PFSK-1 (cell line): ENCODE measurements at regions not wholly inside any gene's neighbourhood (a gene's known extent, or its start where the extent isn't known, plus 50 kb on each side); places are given as distances from the start of the nearest gene placed in this dataset.

Experiments used
- FOXP2 ChIP-seq: optimal IDR thresholded peaks from 2 replicates; pipeline ENCODE3; 2011; ENCODE audit warnings: borderline replicate concordance, control low read depth, inconsistent platforms; ENCODE audit not compliant: insufficient read depth; ENCODE audit errors: extremely low read length, extremely low read depth
- POLR2AphosphoS5 ChIP-seq: IDR thresholded peaks from 2 replicates; pipeline ENCODE4 v1.6.1; 2012; ENCODE audit warnings: low read depth, mild to moderate bottlenecking, control low read depth, low read length, moderate library complexity
- REST ChIP-seq, 2 experiments: IDR thresholded peaks; 2 replicates each; pipeline versions ENCODE4 v1.6.1 to v1.8.0; 2011 to 2012; ENCODE audit warnings: low read depth in 2 of 2, low read length in 2 of 2, control low read depth in 1 of 2, inconsistent platforms in 1 of 2, mild to moderate bottlenecking in 1 of 2, moderate library complexity in 1 of 2; ENCODE audit not compliant: insufficient read depth in 1 of 2
- SIN3A ChIP-seq: IDR thresholded peaks from 2 replicates; pipeline ENCODE4 v1.6.1; 2012; ENCODE audit warnings: mild to moderate bottlenecking, low read length, moderate library complexity, borderline replicate concordance; ENCODE audit not compliant: insufficient read depth
- TAF1 ChIP-seq: IDR thresholded peaks from 2 replicates; pipeline ENCODE4 v1.6.1; 2012; ENCODE audit warnings: low read length, control low read depth, borderline replicate concordance; ENCODE audit not compliant: insufficient read depth

DNA sequence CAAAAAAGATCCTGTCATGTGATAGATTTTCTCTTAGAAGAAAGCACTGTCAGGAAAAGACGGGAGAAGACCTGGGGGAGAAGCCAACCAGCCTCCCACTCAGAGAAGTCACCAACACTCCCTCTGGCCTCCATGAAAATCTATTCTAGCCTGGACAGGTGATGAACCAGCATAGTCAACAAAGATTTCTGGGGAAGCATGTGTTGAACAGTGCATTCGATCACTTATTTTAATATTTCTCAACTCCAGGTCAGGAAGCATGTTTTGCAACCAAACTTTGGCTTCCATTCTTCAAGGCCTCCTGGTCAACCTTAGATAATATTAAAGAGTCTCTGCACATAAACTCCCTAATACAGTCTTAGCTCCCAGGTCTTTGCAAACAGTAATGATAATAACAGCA is 74.7 kb upstream of the ERCC4 start:
- TF ChIP-seq POLR2AphosphoS5 (no peak), FOXP2 (no peak), TAF1 (no peak), REST (IDR thresholded peaks at IDR 0.05; ENCODE audit: insufficient read depth in 1 of 2, low read depth in 2 of 2, low read length in 2 of 2) (no peak), SIN3A (no peak)

GRCh38 chr16:13848795-13849194 is 71.2 kb upstream of the ERCC4 start:
- TF ChIP-seq REST (IDR thresholded peaks at IDR 0.05; ENCODE audit: insufficient read depth in 1 of 2, low read depth in 2 of 2, low read length in 2 of 2) (no peak), FOXP2 (no peak), POLR2AphosphoS5 (no peak), TAF1 (no peak)

- TF ChIP-seq REST (IDR thresholded peaks at IDR 0.05; ENCODE audit: insufficient read depth in 1 of 2, low read depth in 2 of 2, low read length in 2 of 2) = no peak
- TF ChIP-seq POLR2AphosphoS5 = no peak
- TF ChIP-seq TAF1 = no peak
- TF ChIP-seq FOXP2 = no peak
- no peak for TF ChIP-seq SIN3A
Measured at GRCh38 chr16:13852827-13853226, 67.1 kb upstream of the ERCC4 start.

GRCh38 chr16:13856398-13856797 is 63.6 kb upstream of the ERCC4 start:
- no peak for TF ChIP-seq SIN3A
- no peak for TF ChIP-seq POLR2AphosphoS5
- TF ChIP-seq REST (IDR thresholded peaks at IDR 0.05; ENCODE audit: insufficient read depth in 1 of 2, low read depth in 2 of 2, low read length in 2 of 2) = no peak
- no peak for TF ChIP-seq TAF1
- no peak for TF ChIP-seq FOXP2
